ENCODE measurements at regions not wholly inside any gene's neighbourhood (a gene's known extent, or its start where the extent isn't known, plus 50 kb on each side); places are given as distances from the start of the nearest gene placed in this dataset.
A peak's percentile ranks its signal among the peaks of the same experiment; 100 is the strongest.
"Not testable (repeated sequence)": the region's sequence is repeated elsewhere in the genome, so short reads cannot be mapped to it uniquely, and the experiment has no call there.

GRCh38 chr10:130962240-130963051 is 349.1 kb downstream of the TCERG1L start:
- DNase-seq = no peak

- no peak for DNase-seq
Measured at GRCh38 chr10:130963052-130963393, 348.5 kb downstream of the TCERG1L start.

- DNase-seq = no peak
Measured at GRCh38 chr10:130963786-130964522, 347.6 kb downstream of the TCERG1L start.

- no peak for DNase-seq
Measured at GRCh38 chr10:130964771-130965170, 346.8 kb downstream of the TCERG1L start.

- no peak for DNase-seq
Measured at GRCh38 chr10:130967161-130967560, 344.4 kb downstream of the TCERG1L start.

- no peak for DNase-seq
Measured at GRCh38 chr10:130967784-130968183, 343.7 kb downstream of the TCERG1L start.

- no peak for DNase-seq
Measured at GRCh38 chr10:130968511-130968910, 343.0 kb downstream of the TCERG1L start.

- no peak for DNase-seq
Measured at GRCh38 chr10:130968964-130969363, 342.6 kb downstream of the TCERG1L start.

- no peak for DNase-seq
Measured at GRCh38 chr10:130969700-130970099, 341.8 kb downstream of the TCERG1L start.

- DNase-seq = no peak
Measured at GRCh38 chr10:130970341-130971122, 341.0 kb downstream of the TCERG1L start.

GRCh38 chr10:130971123-130971435 is 340.4 kb downstream of the TCERG1L start:
- DNase-seq = no peak

GRCh38 chr10:130973127-130973839 is 338.2 kb downstream of the TCERG1L start:
- DNase-seq = no peak

- no peak for DNase-seq
Measured at GRCh38 chr10:130974166-130974565, 337.4 kb downstream of the TCERG1L start.

- DNase-seq = not testable (repeated sequence)
Measured at GRCh38 chr10:130975351-130975750, 336.2 kb downstream of the TCERG1L start.

- DNase-seq = no peak
Measured at GRCh38 chr10:130982802-130983201, 328.7 kb downstream of the TCERG1L start.

GRCh38 chr10:130983749-130984148 is 327.8 kb downstream of the TCERG1L start:
- DNase-seq = no peak

- no peak for DNase-seq
Measured at GRCh38 chr10:130984686-130985085, 326.8 kb downstream of the TCERG1L start.

GRCh38 chr10:130985158-130985753 is 326.3 kb downstream of the TCERG1L start:
- DNase-seq = no peak

- DNase-seq = peak; percentile 14
Measured at GRCh38 chr10:130986846-130987245, 324.7 kb downstream of the TCERG1L start.

- DNase-seq = no peak
Measured at GRCh38 chr10:130987401-130987800, 324.1 kb downstream of the TCERG1L start.

- DNase-seq = no peak
Measured at GRCh38 chr10:130989670-130990232, 321.8 kb downstream of the TCERG1L start.

GRCh38 chr10:130990486-130990885 is 321.0 kb downstream of the TCERG1L start:
- DNase-seq = no peak

Measured in NCI-H146 (cell line).